ENCODE measurements at regions not wholly inside any gene's neighbourhood (a gene's known extent, or its start where the extent isn't known, plus 50 kb on each side); places are given as distances from the start of the nearest gene placed in this dataset.

- TF ChIP-seq EZH2 (IDR thresholded peaks at IDR 0.05; ENCODE audit: borderline replicate concordance, low read length) = no peak
- no peak for TF ChIP-seq CTCF (IDR thresholded peaks at IDR 0.05; ENCODE audit: low read length)
These were observed 501.6 kb downstream of the MID1IP1 start for GRCh38 chrX:39302838-39303237.
